ENCODE measurements at regions not wholly inside any gene's neighbourhood (a gene's known extent, or its start where the extent isn't known, plus 50 kb on each side); places are given as distances from the start of the nearest gene placed in this dataset.

- CTCF ChIA-PET = no interaction called here
Measured at GRCh38 chr2:163081754-163082153, 243.2 kb upstream of the KCNH7 start.

GRCh38 chr2:163077241-163077640 lies 238.7 kb upstream of the KCNH7 start:
- Histone ChIP-seq H3K9me3 (ENCODE audit: low read length) (no peaks in the 10 kb centered on the region), H3K27me3 (ENCODE audit: low read length) (peaks cover 13% of the 10 kb centered on the region; the same call in 1 of the 2 replicates), H3K4me3 (ENCODE audit: low read length) (no peak overlapping the region), H4K20me1 (ENCODE audit: low read length) (no peaks in the 10 kb centered on the region), H3K79me2 (ENCODE audit: low read length) (no peaks in the 10 kb centered on the region), H3K4me2 (ENCODE audit: low read length) (no peak overlapping the region), H3K9me2 (replicated peaks; ENCODE audit: low read length) (no peaks in the 10 kb centered on the region), H3K4me1 (ENCODE audit: insufficient read depth, low read length) (no peaks in the 10 kb centered on the region), H3K9ac (ENCODE audit: low read length) (no peak overlapping the region), H3K27ac (ENCODE audit: low read length) (no peak overlapping the region), H3K36me3 (ENCODE audit: low read depth, low read length) (no peaks in the 10 kb centered on the region), H3F3A (ENCODE audit: low read length, unreplicated experiment) (no peaks in the 10 kb centered on the region), H2AFZ (ENCODE audit: low read length) (no peak overlapping the region)
- CTCF ChIA-PET = no interaction called here
- TF ChIP-seq CTCF (conservative IDR thresholded peaks at IDR 0.05; ENCODE audit: low read depth, low read length) = no peak
- no peak for TF ChIP-seq EZH2phosphoT487 (IDR thresholded peaks at IDR 0.05; ENCODE audit: borderline replicate concordance, low read length)
- no peak for TF ChIP-seq EZH2 (IDR thresholded peaks at IDR 0.05; ENCODE audit: low read length, unreplicated experiment)
- BruUV-seq (replicated peaks) = no TSS peak
- POLR2A ChIA-PET (ENCODE audit: unreplicated experiment) = no interaction called here
- ATAC-seq (no peak), DNase-seq (no peak)
- intact Hi-C loops (cut with micrococcal nuclease) = no loop called here

More at GRCh38 chr2:163081754-163082153, 243.2 kb upstream of the KCNH7 start:
- H3K27ac ChIP-seq (ENCODE audit: low read length) = no peak overlapping the region
- no TSS peak for BruUV-seq (replicated peaks)
- H3K4me3 ChIP-seq (ENCODE audit: low read length) = no peak overlapping the region
- DNase-seq (no peak), ATAC-seq (no peak)
- no peaks in the 10 kb centered on the region for H3K9me2 ChIP-seq (replicated peaks; ENCODE audit: low read length)
- intact Hi-C loops (cut with micrococcal nuclease) = no loop called here
- H3K79me2 ChIP-seq (ENCODE audit: low read length) = no peaks in the 10 kb centered on the region
- POLR2A ChIA-PET (ENCODE audit: unreplicated experiment) = no interaction called here
- H3K27me3 ChIP-seq (ENCODE audit: low read length) = peaks cover 5% of the 10 kb centered on the region
- no peaks in the 10 kb centered on the region for H3K9me3 ChIP-seq (ENCODE audit: low read length)
- no peaks in the 10 kb centered on the region for H3K4me1 ChIP-seq (ENCODE audit: insufficient read depth, low read length)
- TF ChIP-seq EZH2phosphoT487 (IDR thresholded peaks at IDR 0.05; ENCODE audit: borderline replicate concordance, low read length) (no peak), EZH2 (IDR thresholded peaks at IDR 0.05; ENCODE audit: low read length, unreplicated experiment) (no peak), CTCF (conservative IDR thresholded peaks at IDR 0.05; ENCODE audit: low read depth, low read length) (no peak)
- no peaks in the 10 kb centered on the region for H3F3A ChIP-seq (ENCODE audit: low read length, unreplicated experiment)
- H3K4me2 ChIP-seq (ENCODE audit: low read length) = no peak overlapping the region
- no peak overlapping the region for H3K9ac ChIP-seq (ENCODE audit: low read length)
- no peak overlapping the region for H2AFZ ChIP-seq (ENCODE audit: low read length)
- H3K36me3 ChIP-seq (ENCODE audit: low read depth, low read length) = no peaks in the 10 kb centered on the region
- no peaks in the 10 kb centered on the region for H4K20me1 ChIP-seq (ENCODE audit: low read length)

DNA sequence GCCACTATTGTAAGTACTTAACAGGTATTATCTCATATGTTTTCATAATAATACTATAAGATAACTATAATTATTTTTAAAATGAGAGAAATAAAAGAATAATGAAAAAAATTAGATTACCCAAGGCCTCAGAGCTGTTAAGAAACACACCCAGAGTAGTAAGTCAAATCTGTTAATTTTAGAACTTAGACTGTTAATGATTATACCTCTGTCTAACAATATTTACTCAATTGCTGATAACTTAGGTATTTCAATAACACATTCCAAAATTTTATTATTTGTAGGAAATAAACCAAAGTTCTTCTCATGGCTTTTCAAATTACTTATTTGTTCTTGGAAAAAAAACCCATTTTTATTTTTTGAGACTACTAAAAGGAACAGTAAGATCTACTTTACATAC lies 227.5 kb upstream of the KCNH7 start:
- Histone ChIP-seq H3K79me2 (ENCODE audit: low read length) (no peaks in the 10 kb centered on the region), H3K4me2 (ENCODE audit: low read length) (no peak overlapping the region), H3F3A (ENCODE audit: low read length, unreplicated experiment) (no peaks in the 10 kb centered on the region), H3K36me3 (ENCODE audit: low read depth, low read length) (no peaks in the 10 kb centered on the region), H3K27me3 (ENCODE audit: low read length) (peaks cover 7% of the 10 kb centered on the region; the same call in 1 of the 2 replicates), H3K4me1 (ENCODE audit: insufficient read depth, low read length) (no peaks in the 10 kb centered on the region), H3K27ac (ENCODE audit: low read length) (no peak overlapping the region), H2AFZ (ENCODE audit: low read length) (no peak overlapping the region), H3K4me3 (ENCODE audit: low read length) (no peak overlapping the region), H3K9me3 (ENCODE audit: low read length) (no peaks in the 10 kb centered on the region), H3K9ac (ENCODE audit: low read length) (no peak overlapping the region), H3K9me2 (replicated peaks; ENCODE audit: low read length) (no peaks in the 10 kb centered on the region), H4K20me1 (ENCODE audit: low read length) (no peaks in the 10 kb centered on the region)
- ATAC-seq (no peak), DNase-seq (no peak)
- TF ChIP-seq EZH2phosphoT487 (IDR thresholded peaks at IDR 0.05; ENCODE audit: borderline replicate concordance, low read length) (no peak), CTCF (conservative IDR thresholded peaks at IDR 0.05; ENCODE audit: low read depth, low read length) (no peak), EZH2 (IDR thresholded peaks at IDR 0.05; ENCODE audit: low read length, unreplicated experiment) (no peak)
- intact Hi-C loops (cut with micrococcal nuclease) = no loop called here
- POLR2A ChIA-PET (ENCODE audit: unreplicated experiment) = no interaction called here
- CTCF ChIA-PET = no interaction called here
- no TSS peak for BruUV-seq (replicated peaks)

Measured in PC-3 (cell line).